HL-60 (cell line): ENCODE measurements at regions not wholly inside any gene's neighbourhood (a gene's known extent, or its start where the extent isn't known, plus 50 kb on each side); places are given as distances from the start of the nearest gene placed in this dataset.

Experiments
- DNase-seq, 2 experiments: peaks; one replicate each; pipeline ENCODE4 v3.0.0-alpha.2; 2010 to 2020; ENCODE audit warnings: low read depth in 1 of 2, low spot score in 1 of 2
- H3K27ac ChIP-seq: fragments of 250-450 bp; sonication (Bioruptor Pico); replicated peaks from 2 replicates; pipeline ENCODE4 v1.5.1; 2020; ENCODE audit warnings: mild to moderate bottlenecking, moderate library complexity
- H3K27me3 ChIP-seq: fragments of 250-450 bp; sonication (Bioruptor Pico); 2 replicates; pipeline ENCODE4 v1.5.1; 2021; ENCODE audit warnings: mild to moderate bottlenecking, moderate library complexity; ENCODE audit not compliant: insufficient read depth, poor library complexity, severe bottlenecking
- H3K4me3 ChIP-seq: replicated peaks from 2 replicates; pipeline ENCODE4 v1.5.1; 2011; ENCODE audit warnings: mild to moderate bottlenecking, control low read depth, low read length; ENCODE audit not compliant: insufficient read depth
- GABPA ChIP-seq: IDR thresholded peaks from 2 replicates; pipeline ENCODE4 v1.6.1; 2012; ENCODE audit warnings: low read depth
- POLR2AphosphoS5 ChIP-seq: IDR thresholded peaks from 2 replicates; pipeline ENCODE4 v1.6.1; 2012; ENCODE audit warnings: low read depth
- REST ChIP-seq: IDR thresholded peaks from 2 replicates; pipeline ENCODE4 v1.6.1; 2012; ENCODE audit warnings: low read depth; ENCODE audit not compliant: insufficient replicate concordance
- SPI1 ChIP-seq: IDR thresholded peaks from 2 replicates; pipeline ENCODE4 v1.6.1; 2012; ENCODE audit warnings: low read depth, mild to moderate bottlenecking, borderline replicate concordance
- TF ChIP-seq, protein P1 (sequence below): IDR thresholded peaks from one replicate; pipeline ENCODE4 v1.5.1; 2011; ENCODE audit warnings: low read length, control low read depth, inconsistent platforms; ENCODE audit not compliant: insufficient read depth

GRCh38 chr5:54833590-54833989 lies 151.8 kb downstream of the ESM1 start:
- Histone ChIP-seq H3K4me3 (no peak overlapping the region), H3K27ac (no peak overlapping the region), H3K27me3 (no peaks in the 10 kb centered on the region)
- TF ChIP-seq, protein P1, sequence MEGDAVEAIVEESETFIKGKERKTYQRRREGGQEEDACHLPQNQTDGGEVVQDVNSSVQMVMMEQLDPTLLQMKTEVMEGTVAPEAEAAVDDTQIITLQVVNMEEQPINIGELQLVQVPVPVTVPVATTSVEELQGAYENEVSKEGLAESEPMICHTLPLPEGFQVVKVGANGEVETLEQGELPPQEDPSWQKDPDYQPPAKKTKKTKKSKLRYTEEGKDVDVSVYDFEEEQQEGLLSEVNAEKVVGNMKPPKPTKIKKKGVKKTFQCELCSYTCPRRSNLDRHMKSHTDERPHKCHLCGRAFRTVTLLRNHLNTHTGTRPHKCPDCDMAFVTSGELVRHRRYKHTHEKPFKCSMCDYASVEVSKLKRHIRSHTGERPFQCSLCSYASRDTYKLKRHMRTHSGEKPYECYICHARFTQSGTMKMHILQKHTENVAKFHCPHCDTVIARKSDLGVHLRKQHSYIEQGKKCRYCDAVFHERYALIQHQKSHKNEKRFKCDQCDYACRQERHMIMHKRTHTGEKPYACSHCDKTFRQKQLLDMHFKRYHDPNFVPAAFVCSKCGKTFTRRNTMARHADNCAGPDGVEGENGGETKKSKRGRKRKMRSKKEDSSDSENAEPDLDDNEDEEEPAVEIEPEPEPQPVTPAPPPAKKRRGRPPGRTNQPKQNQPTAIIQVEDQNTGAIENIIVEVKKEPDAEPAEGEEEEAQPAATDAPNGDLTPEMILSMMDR, result no peak
- TF ChIP-seq SPI1 (no peak), POLR2AphosphoS5 (no peak), REST (no peak), GABPA (no peak)
- DNase-seq, result no peak

GRCh38 chr5:54832858-54833257 lies 152.5 kb downstream of the ESM1 start:
- DNase-seq, result peak in 1 of 2 experiments; percentile 1
- H3K27me3 ChIP-seq, result no peaks in the 10 kb centered on the region
- TF ChIP-seq SPI1 (no peak), POLR2AphosphoS5 (no peak), GABPA (no peak), REST (no peak)
- TF ChIP-seq, protein P1, result no peak
- no peak overlapping the region for H3K4me3 ChIP-seq
- no peak overlapping the region for H3K27ac ChIP-seq

DNA sequence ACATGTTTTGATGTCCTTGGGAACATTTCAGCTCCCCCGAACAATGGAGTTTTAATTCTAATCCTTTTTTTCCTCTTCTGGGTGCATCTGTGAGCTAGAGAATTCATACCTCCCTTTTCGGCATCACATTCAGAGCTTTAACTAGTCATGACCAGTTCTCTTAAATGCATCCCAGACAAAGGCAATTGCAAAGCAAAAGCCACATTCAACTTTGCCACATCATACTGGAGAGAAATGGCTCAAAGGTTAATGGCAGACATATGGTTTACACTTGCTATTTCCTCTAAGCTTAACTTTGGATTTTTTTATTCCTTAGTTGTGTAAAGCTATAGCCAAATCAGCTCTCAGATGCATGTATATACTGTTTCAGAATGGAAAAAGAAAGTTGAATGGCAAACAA lies 153.3 kb downstream of the ESM1 start:
- no peak overlapping the region for H3K27ac ChIP-seq
- no peaks in the 10 kb centered on the region for H3K27me3 ChIP-seq
- H3K4me3 ChIP-seq, result no peak overlapping the region
- DNase-seq, result no peak
- no peak for TF ChIP-seq POLR2AphosphoS5
- TF ChIP-seq, protein P1, result no peak
- no peak for TF ChIP-seq SPI1
- TF ChIP-seq REST, result no peak
- no peak for TF ChIP-seq GABPA
